Calu3 (cell line): ENCODE measurements at regions not wholly inside any gene's neighbourhood (a gene's known extent, or its start where the extent isn't known, plus 50 kb on each side); places are given as distances from the start of the nearest gene placed in this dataset.

Source experiments
- BruUV-seq: library from RNA; stranded (reverse); fragments of 400-500 nt; replicated peaks from 2 replicates; lab custom pipeline; 2021; lab: Mats Ljungman, UMichigan
- CTCF ChIA-PET: fragments of 300-600 bp; sonication (Branson Sonifier 250); formaldehyde crosslinking; loops from one replicate; lab custom pipeline; 2022; ENCODE audit warnings: antibody characterized with exemption; lab: Charles Lee
- DNase-seq: peaks from one replicate; pipeline ENCODE4 v3.0.0; 2022
- H3K27ac Mint-ChIP-seq: one replicate; pipeline ENCODE4 v1.8.0; 2022; ENCODE audit warnings: mixed read lengths; ENCODE audit not compliant: unreplicated experiment
- H3K27me3 Mint-ChIP-seq: one replicate; pipeline ENCODE4 v1.8.0; 2022; ENCODE audit warnings: mixed read lengths; ENCODE audit not compliant: unreplicated experiment
- H3K36me3 Mint-ChIP-seq: one replicate; pipeline ENCODE4 v1.8.0; 2022; ENCODE audit warnings: mild to moderate bottlenecking, moderate library complexity, mixed read lengths; ENCODE audit not compliant: insufficient read depth, unreplicated experiment
- H3K4me1 Mint-ChIP-seq: one replicate; pipeline ENCODE4 v1.8.0; 2022; ENCODE audit warnings: mild to moderate bottlenecking, low read depth, mixed read lengths; ENCODE audit not compliant: unreplicated experiment
- H3K4me3 Mint-ChIP-seq: one replicate; pipeline ENCODE4 v1.8.0; 2022; ENCODE audit warnings: mild to moderate bottlenecking, low read depth, moderate library complexity, mixed read lengths; ENCODE audit not compliant: unreplicated experiment
- H3K9me3 Mint-ChIP-seq: one replicate; pipeline ENCODE4 v1.8.0; 2022; ENCODE audit warnings: low read depth, mixed read lengths; ENCODE audit not compliant: unreplicated experiment
- intact Hi-C: fragments of 100-400 bp; cut with micrococcal nuclease; formaldehyde crosslinking; loops from one replicate; pipeline ENCODE4 v1.10.0; 2022; ENCODE audit not compliant: unreplicated experiment
- TF ChIP-seq, protein P1 (sequence below): fragments of 200-600 bp; IDR thresholded peaks from one replicate; pipeline ENCODE4 v1.8.0; 2022; ENCODE audit warnings: antibody characterized with exemption; ENCODE audit not compliant: unreplicated experiment

GRCh38 chr12:38448991-38449390, 132.4 kb downstream of the ALG10B start:
- TF ChIP-seq, protein P1, sequence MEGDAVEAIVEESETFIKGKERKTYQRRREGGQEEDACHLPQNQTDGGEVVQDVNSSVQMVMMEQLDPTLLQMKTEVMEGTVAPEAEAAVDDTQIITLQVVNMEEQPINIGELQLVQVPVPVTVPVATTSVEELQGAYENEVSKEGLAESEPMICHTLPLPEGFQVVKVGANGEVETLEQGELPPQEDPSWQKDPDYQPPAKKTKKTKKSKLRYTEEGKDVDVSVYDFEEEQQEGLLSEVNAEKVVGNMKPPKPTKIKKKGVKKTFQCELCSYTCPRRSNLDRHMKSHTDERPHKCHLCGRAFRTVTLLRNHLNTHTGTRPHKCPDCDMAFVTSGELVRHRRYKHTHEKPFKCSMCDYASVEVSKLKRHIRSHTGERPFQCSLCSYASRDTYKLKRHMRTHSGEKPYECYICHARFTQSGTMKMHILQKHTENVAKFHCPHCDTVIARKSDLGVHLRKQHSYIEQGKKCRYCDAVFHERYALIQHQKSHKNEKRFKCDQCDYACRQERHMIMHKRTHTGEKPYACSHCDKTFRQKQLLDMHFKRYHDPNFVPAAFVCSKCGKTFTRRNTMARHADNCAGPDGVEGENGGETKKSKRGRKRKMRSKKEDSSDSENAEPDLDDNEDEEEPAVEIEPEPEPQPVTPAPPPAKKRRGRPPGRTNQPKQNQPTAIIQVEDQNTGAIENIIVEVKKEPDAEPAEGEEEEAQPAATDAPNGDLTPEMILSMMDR: no peak
- no TSS peak for BruUV-seq
- no peak for DNase-seq
- H3K4me3 Mint-ChIP-seq: no peak overlapping the region
- no peaks in the 10 kb centered on the region for H3K27me3 Mint-ChIP-seq
- intact Hi-C loops: no loop called here
- H3K27ac Mint-ChIP-seq: no peak overlapping the region
- CTCF ChIA-PET: no interaction called here
- H3K36me3 Mint-ChIP-seq: no peaks in the 10 kb centered on the region
- H3K9me3 Mint-ChIP-seq: no peaks in the 10 kb centered on the region
- peaks cover 9% of the 10 kb centered on the region for H3K4me1 Mint-ChIP-seq

DNA sequence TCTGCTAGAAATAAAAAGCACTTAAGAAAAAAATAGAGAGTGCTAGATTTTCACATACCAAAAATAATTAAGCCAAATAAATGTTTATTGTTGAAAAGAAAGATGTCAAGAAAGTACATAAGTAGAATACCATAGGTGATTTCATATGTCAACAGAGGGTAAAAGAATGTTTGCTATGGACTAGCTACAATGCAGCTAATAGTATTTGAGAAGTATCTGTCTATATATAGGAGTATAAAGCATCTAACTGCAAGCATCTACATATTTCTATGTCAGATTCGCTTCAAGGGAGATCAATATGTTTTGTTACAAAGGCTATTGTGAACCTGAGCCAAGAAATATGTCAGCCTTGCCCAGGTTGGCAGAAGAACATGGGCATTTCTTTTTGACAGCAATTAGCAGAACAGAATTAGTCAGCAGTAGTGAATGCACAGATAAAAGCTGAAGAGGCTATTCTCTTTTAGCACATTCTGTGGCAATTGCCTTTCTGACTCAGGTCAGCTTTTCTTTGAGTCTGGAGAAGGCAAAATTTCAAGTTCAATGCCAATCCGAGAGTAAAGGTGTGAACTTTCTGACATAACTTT, 140.1 kb downstream of the ALG10B start:
- Mint-ChIP-seq H3K27me3 (no peaks in the 10 kb centered on the region), H3K27ac (no peak overlapping the region), H3K36me3 (no peaks in the 10 kb centered on the region), H3K4me3 (no peak overlapping the region), H3K9me3 (no peaks in the 10 kb centered on the region), H3K4me1 (no peaks in the 10 kb centered on the region)
- TF ChIP-seq, protein P1: no peak
- intact Hi-C loops: loop anchor here (10.0 kb wide), 2 partner anchors 62 to 138 kb away; no protein-coding TSS in a partner anchor
- CTCF ChIA-PET: no interaction called here
- BruUV-seq: no TSS peak
- DNase-seq: no peak

GRCh38 chr12:38465020-38465419, 148.4 kb downstream of the ALG10B start:
- no peak for DNase-seq
- H3K27me3 Mint-ChIP-seq: no peaks in the 10 kb centered on the region
- H3K4me1 Mint-ChIP-seq: no peaks in the 10 kb centered on the region
- CTCF ChIA-PET: no interaction called here
- no peak overlapping the region for H3K4me3 Mint-ChIP-seq
- TF ChIP-seq, protein P1: no peak
- H3K27ac Mint-ChIP-seq: no peak overlapping the region
- H3K9me3 Mint-ChIP-seq: no peaks in the 10 kb centered on the region
- BruUV-seq: no TSS peak
- H3K36me3 Mint-ChIP-seq: no peaks in the 10 kb centered on the region
- intact Hi-C loops: no loop called here

DNA sequence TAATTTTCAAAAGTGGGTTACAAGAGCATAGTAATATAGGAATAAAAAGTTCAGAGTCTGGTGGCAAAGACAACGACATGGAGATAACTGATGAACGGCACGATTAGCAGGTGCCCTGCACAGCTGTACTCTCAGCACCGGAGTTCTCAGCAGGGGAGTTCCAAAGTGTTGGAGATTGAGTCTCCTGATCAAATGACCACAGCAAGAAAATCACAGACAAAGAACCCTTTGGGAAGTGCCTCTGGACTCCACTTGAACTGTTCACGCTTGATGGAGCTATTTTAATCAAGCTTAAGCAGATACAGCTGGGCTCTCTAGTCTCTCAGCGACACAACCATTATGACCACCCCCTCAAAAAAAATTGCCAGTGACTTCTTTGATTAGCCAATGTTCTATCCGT, 153.1 kb downstream of the ALG10B start:
- no peak overlapping the region for H3K4me3 Mint-ChIP-seq
- BruUV-seq: no TSS peak
- H3K36me3 Mint-ChIP-seq: no peaks in the 10 kb centered on the region
- no peak for DNase-seq
- no peaks in the 10 kb centered on the region for H3K9me3 Mint-ChIP-seq
- intact Hi-C loops: loop anchor here (10.0 kb wide), 1 partner anchor 55 kb away; no protein-coding TSS in a partner anchor
- CTCF ChIA-PET: no interaction called here
- H3K4me1 Mint-ChIP-seq: no peaks in the 10 kb centered on the region
- no peaks in the 10 kb centered on the region for H3K27me3 Mint-ChIP-seq
- TF ChIP-seq, protein P1: no peak
- no peak overlapping the region for H3K27ac Mint-ChIP-seq
